Right cardiac atrium (tissue), 5 donors: ENCODE measurements at regions not wholly inside any gene's neighbourhood (a gene's known extent, or its start where the extent isn't known, plus 50 kb on each side); places are given as distances from the start of the nearest gene placed in this dataset.

Source experiments
- ATAC-seq, 2 donors: fragments of 200-7000 bp; cut with Tn5 transposase; one replicate each; pipeline versions ENCODE4 v1.8.0 to v1.9.1; 2020; ENCODE audit warnings: moderate library complexity in 2 of 2, mild to moderate bottlenecking in 1 of 2
- DNase-seq, 3 donors: peaks; one replicate each; pipeline ENCODE4 v3.0.0-alpha.2; 2020
- H3K27ac ChIP-seq: one replicate; pipeline ENCODE4 v1.5.1; 2013; ENCODE audit warnings: mild to moderate bottlenecking, low read length, control low read depth, moderate library complexity
- H3K27me3 ChIP-seq: one replicate; pipeline ENCODE4 v1.6.1; 2013; ENCODE audit not compliant: control insufficient read depth, insufficient read depth
- H3K4me1 ChIP-seq: one replicate; pipeline ENCODE4 v1.6.1; 2013; ENCODE audit warnings: low read length; ENCODE audit not compliant: control insufficient read depth, insufficient read depth
- H3K4me3 ChIP-seq: one replicate; pipeline ENCODE4 v1.5.1; 2013; ENCODE audit warnings: low read length, control low read depth
- H3K9me3 ChIP-seq: one replicate; pipeline ENCODE4 v1.6.1; 2013; ENCODE audit warnings: low read length; ENCODE audit not compliant: control insufficient read depth
- WGBS: extraction: QIAGEN DNeasy Blood & Tissue Kit; methylation state at CpG from one replicate; pipeline ENCODE4 v1.1.7; 2013; 5-methylcytosine and 5-hydroxymethylcytosine counted together
- intact Hi-C, 4 donors: fragments of 100-400 bp; cut with DNase I; formaldehyde crosslinking; loops; one replicate each; pipeline versions ENCODE4 v1.11.0 to v1.14.0; 2022 to 2023
- donor health status: healthy with polysubstance abuse.
- donor health status: DM: no; HTN: yes; CAD: no.
- donor health status: DM: no; HTN: no; CAD: no.
- donor health status: DM: no; HTN: yes; CAD: no; lungs with severe emphysema.
- donor health status: DM: yes; HTN: yes; CAD: no.

DNA sequence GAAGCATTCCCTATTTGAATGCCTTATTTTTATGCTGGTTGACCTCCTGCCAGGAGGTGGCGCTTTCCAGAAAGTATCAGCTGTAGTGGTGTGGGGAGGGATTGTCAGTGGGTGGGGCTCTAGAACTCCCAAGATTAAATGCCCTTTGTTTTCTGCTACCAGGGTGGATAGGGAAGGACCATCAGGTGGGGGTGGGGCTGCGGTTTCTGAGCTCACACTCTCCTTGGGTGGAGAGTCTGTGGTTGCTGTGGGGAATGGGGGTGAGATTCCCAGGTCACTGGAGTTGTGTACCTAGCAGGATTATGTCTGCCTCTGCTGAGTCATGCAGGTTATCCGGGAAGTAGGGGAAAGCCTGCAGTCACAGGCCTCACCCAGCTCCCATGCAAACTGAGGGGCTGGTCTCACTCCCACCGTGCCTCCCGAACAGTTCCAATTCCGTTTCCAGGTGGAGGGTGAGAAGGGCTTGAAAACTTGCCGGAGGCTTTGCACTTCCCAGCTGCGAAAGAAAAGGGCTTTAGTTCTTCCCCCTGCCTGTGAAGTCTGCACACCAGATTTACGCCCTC is 68.3 kb downstream of the ALG10B start:
- Histone ChIP-seq H3K27ac (no peak overlapping the region), H3K4me3 (no peak overlapping the region), H3K9me3 (no peaks in the 10 kb centered on the region), H3K27me3 (no peaks in the 10 kb centered on the region), H3K4me1 (no peaks in the 10 kb centered on the region)
- intact Hi-C loops, result no loop called here
- DNase-seq (no peak), ATAC-seq (no peak)
- 85% methylated on average over 9 of the region's 9 CpGs for WGBS

- H3K27me3 ChIP-seq, result no peaks in the 10 kb centered on the region
- WGBS, result 73% methylated on average over 1 of the region's 1 CpG
- H3K4me1 ChIP-seq, result no peaks in the 10 kb centered on the region
- intact Hi-C loops, result no loop called here
- no peak overlapping the region for H3K27ac ChIP-seq
- H3K4me3 ChIP-seq, result no peak overlapping the region
- ATAC-seq (no peak), DNase-seq (no peak)
- H3K9me3 ChIP-seq, result no peaks in the 10 kb centered on the region
Observed at GRCh38 chr12:38385486-38385885, 68.9 kb downstream of the ALG10B start.

DNA sequence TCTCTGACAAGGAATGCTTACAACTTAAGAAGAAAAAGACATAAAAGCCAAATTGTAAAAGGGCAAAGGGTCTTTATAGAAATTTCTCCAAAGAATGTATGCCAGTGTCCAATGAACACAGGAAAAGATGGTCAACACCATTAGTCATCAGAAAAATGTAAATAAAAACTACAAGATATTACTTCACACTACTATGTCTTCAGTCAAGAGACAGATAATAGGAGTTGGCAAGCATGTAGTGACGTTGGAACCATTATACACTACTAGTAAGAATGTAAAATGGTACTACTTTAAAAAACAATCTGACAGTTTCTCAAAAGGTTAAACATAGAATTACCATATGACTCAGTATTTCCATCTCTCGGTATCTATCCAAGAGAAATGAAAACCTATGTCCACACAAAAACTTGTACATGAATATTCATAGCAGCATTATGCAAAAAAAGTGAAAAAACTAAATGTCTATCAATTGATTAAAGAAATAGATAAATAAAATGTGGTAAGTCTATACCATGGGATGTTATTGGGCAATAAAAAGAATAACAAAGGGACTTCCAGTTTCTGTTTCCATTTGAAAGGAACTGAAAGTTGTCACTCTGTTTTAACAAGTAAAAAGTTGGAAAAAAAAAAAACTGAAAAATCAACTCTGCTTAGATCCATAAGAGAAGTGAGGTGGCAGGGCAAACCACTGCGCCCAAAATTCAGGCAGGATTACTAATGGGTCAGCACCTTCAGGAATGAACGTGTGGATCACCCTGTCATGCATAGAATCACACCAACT is 69.8 kb downstream of the ALG10B start:
- no peak for DNase-seq
- no peak overlapping the region for H3K27ac ChIP-seq
- 57% methylated on average over 4 of the region's 4 CpGs for WGBS

DNA sequence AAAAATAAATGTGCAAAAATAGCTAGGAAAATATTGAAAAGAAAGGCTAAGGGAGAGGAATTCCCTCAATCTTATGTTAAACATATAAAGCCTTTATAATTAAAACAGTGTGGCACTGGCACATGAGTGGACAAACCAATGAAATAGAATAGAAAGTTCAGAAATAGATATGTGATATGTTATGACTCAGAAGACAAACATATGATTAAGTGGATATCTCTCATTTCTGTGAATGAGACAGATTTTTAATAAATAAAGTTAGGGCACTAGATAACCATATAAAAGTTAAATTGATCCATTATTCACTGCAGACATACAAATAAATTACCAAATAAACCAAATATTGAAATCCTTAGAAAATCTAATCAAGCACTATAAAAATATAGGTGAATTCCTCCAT is 73.0 kb downstream of the ALG10B start:
- ATAC-seq, result no peak
- no peak for DNase-seq
- Histone ChIP-seq H3K9me3 (no peaks in the 10 kb centered on the region), H3K27me3 (no peaks in the 10 kb centered on the region), H3K4me3 (no peak overlapping the region), H3K27ac (no peak overlapping the region), H3K4me1 (no peaks in the 10 kb centered on the region)
- intact Hi-C loops, result no loop called here

More for the DNA sequence above, 69.8 kb downstream of the ALG10B start:
- no peaks in the 10 kb centered on the region for H3K27me3 ChIP-seq
- no peaks in the 10 kb centered on the region for H3K9me3 ChIP-seq
- H3K4me1 ChIP-seq, result no peaks in the 10 kb centered on the region
- intact Hi-C loops, result no loop called here
- no peak overlapping the region for H3K4me3 ChIP-seq
- ATAC-seq, result no peak

DNA sequence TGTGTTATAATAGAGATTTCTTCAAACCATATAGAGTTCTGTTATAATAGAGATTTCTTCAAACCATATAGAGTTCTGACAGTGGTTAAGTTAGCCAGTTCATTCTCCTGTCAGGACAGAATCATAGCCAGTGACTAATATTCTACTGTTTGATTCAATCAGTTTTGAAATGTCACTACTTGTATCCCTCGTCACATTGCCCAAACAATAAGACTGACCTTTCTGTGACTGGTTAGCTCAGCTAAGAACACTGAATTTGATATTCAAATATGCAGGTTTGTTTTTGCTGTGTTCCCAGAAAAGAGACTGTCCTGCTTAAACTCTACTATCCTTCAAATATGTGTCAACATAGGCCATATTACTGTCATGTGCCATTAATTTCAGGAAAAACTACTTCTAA is 74.4 kb downstream of the ALG10B start:
- Histone ChIP-seq H3K27me3 (no peaks in the 10 kb centered on the region), H3K27ac (no peak overlapping the region), H3K9me3 (no peaks in the 10 kb centered on the region), H3K4me3 (no peak overlapping the region), H3K4me1 (no peaks in the 10 kb centered on the region)
- WGBS, result 59% methylated on average over 1 of the region's 1 CpG
- DNase-seq (no peak), ATAC-seq (no peak)
- intact Hi-C loops, result no loop called here

- H3K4me3 ChIP-seq, result no peak overlapping the region
- no peak for DNase-seq
- 57% methylated on average over 5 of the region's 5 CpGs for WGBS
- H3K27me3 ChIP-seq, result no peaks in the 10 kb centered on the region
- H3K27ac ChIP-seq, result no peak overlapping the region
- intact Hi-C loops, result no loop called here
- no peak for ATAC-seq
- no peaks in the 10 kb centered on the region for H3K4me1 ChIP-seq
- H3K9me3 ChIP-seq, result no peaks in the 10 kb centered on the region
Observed at GRCh38 chr12:38392554-38393144, 76.1 kb downstream of the ALG10B start.

DNA sequence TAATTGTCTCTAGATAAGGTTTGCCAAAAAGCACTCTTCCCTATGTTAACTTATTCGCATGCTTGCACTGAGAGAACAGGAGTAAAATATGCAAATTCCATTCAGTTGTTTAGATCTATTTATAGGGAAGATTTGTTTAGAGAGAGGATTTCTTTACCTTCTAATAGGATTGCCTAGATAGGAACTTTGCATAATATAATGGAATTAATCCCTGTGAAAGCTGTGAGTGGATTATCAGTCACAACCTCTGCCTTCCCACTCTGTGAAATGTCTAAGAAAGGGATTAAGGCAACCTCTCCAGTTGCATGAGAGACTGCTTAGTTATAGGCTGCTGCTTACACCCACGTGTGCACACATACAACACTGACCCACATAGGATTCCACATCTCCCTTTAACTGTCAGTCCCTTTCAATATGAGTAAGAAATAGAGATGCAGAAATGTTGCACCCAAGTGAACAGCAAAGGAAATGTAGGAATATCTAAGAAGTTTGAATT is 83.2 kb downstream of the ALG10B start:
- Histone ChIP-seq H3K4me3 (no peak overlapping the region), H3K27me3 (no peaks in the 10 kb centered on the region), H3K9me3 (no peaks in the 10 kb centered on the region), H3K27ac (no peak overlapping the region), H3K4me1 (no peaks in the 10 kb centered on the region)
- no peak for DNase-seq
- intact Hi-C loops, result no loop called here
- no peak for ATAC-seq
- WGBS, result 63% methylated on average over 2 of the region's 2 CpGs

DNA sequence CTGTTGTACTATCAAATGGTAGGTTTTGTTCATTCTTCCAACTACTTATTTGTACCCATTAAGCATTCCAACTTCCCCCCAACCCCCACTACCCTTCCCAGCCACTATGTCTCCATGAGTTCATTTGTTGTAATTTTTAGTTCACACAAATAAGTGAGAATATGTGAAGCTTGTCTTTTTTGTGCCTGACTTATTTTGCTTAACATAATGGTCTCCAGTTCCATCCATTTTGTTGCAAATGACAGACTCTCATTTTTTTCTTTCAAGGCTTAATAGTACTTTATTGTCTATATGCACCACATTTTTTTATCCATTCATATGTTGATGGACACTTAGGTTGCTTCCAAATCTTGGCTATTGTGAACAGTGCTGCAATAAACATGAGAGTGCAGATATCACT is 86.2 kb downstream of the ALG10B start:
- ATAC-seq, result no peak
- no peaks in the 10 kb centered on the region for H3K4me1 ChIP-seq

DNA sequence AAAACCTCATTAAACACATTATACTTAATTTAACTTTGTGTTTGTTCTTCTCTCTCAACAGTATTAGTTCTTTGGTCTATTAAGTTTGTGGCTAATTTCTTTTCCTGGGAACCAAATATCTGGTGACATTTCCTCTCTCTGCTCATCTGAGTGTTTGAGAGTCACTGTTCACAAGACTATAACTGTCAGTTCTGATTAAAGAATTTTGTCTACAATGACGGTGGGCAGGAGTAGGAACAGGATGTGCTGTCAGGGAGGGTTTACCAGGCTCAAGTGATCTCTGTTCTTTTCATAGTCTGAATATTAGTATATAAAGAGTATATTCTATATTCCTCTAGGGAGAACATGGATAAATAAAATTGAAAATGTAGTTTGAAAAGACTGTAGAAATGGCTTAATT is 92.9 kb downstream of the ALG10B start:
- ATAC-seq, result no peak
- H3K27me3 ChIP-seq, result no peaks in the 10 kb centered on the region
- 35% methylated on average over 1 of the region's 1 CpG for WGBS
- H3K4me1 ChIP-seq, result no peaks in the 10 kb centered on the region
- H3K27ac ChIP-seq, result no peak overlapping the region
- peaks cover 2% of the 10 kb centered on the region for H3K9me3 ChIP-seq
- intact Hi-C loops, result no loop called here
- no peak for DNase-seq
- H3K4me3 ChIP-seq, result no peak overlapping the region

More for the DNA sequence above, 86.2 kb downstream of the ALG10B start:
- H3K9me3 ChIP-seq, result peaks cover 2% of the 10 kb centered on the region
- H3K27me3 ChIP-seq, result no peaks in the 10 kb centered on the region
- no peak overlapping the region for H3K4me3 ChIP-seq
- H3K27ac ChIP-seq, result no peak overlapping the region
- intact Hi-C loops, result no loop called here
- no peak for DNase-seq

DNA sequence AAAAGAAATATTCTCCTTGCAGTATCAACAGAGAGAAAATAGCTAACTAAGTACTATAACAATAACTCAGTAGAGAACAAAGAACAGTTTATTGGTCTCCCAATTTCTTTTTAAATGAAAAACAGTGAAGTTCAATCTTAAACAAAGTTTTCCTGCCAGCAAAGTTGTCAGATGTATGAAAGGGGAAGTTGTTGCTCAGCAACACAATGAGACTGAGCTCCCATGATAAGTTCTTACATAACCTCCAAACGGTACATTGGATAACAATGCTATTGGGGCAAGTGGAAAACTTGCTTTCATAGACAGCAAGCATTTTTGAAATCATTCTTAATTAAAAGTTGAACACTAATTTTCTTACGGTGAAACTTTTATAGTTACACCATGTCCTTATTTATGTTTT is 94.9 kb downstream of the ALG10B start:
- H3K27ac ChIP-seq, result no peak overlapping the region
- intact Hi-C loops, result no loop called here
- H3K9me3 ChIP-seq, result no peaks in the 10 kb centered on the region
- 58% methylated on average over 2 of the region's 2 CpGs for WGBS
- no peak for DNase-seq
- ATAC-seq, result no peak
- H3K27me3 ChIP-seq, result no peaks in the 10 kb centered on the region
- no peak overlapping the region for H3K4me3 ChIP-seq
- no peaks in the 10 kb centered on the region for H3K4me1 ChIP-seq

DNA sequence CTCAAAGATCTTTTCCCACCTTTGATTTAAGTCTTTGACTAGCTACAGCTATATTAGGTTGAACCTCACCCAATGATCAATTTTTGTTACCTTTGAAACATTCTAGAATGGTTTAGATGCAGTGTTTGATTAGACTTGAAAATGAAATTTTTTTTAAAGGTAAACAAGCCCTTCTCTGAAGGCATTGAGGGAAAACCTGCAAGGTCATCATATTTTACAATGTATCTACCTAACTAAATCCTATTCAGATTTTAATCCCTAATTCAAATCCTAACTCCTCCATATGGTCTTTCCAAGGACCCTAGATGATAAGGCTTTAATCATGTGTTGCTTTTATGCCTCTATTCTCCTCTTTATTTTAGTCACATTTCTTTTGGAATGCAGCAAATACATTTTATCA is 95.4 kb downstream of the ALG10B start:
- intact Hi-C loops, result no loop called here
- no peak overlapping the region for H3K4me3 ChIP-seq
- H3K9me3 ChIP-seq, result no peaks in the 10 kb centered on the region
- H3K4me1 ChIP-seq, result no peaks in the 10 kb centered on the region
- no peak for ATAC-seq
- no peaks in the 10 kb centered on the region for H3K27me3 ChIP-seq
- no peak overlapping the region for H3K27ac ChIP-seq
- no peak for DNase-seq
